HepG2 (cell line): ENCODE measurements at regions not wholly inside any gene's neighbourhood (a gene's known extent, or its start where the extent isn't known, plus 50 kb on each side); places are given as distances from the start of the nearest gene placed in this dataset.

ENCODE experiments used
- ATAC-seq: fragments of 200-7000 bp; cut with Tn5 transposase; 3 replicates; pipeline ENCODE4 v1.9.1; 2020; ENCODE audit warnings: mild to moderate bottlenecking, moderate library complexity
- BruUV-seq: library from RNA; stranded (reverse); fragments of 400-500 nt; replicated peaks from 2 replicates; lab custom pipeline; 2021; lab: Mats Ljungman, UMichigan
- CTCF ChIA-PET: fragments of 300-600 bp; formaldehyde crosslinking; extraction: SDS; loops from one replicate; lab custom pipeline; 2021; ENCODE audit warnings: low total read pairs, inconsistent platforms, low intra/inter-chr PET ratio; lab: Yijun Ruan, JAX
- POLR2A ChIA-PET: fragments of 350-600 bp; sonication (Branson Sonifier 250); formaldehyde crosslinking; loops from one replicate; lab custom pipeline; 2020; ENCODE audit warnings: antibody characterized with exemption, inconsistent platforms; lab: Yijun Ruan, JAX
- DNase-seq: peaks from one replicate; pipeline ENCODE4 v3.0.0-alpha.2; 2015; ENCODE audit warnings: low spot score
- FAIRE-seq: peaks from 3 replicates; lab custom pipeline; 2011; peaks lifted over from hg19 to GRCh38; lab: Jason Lieb, UNC
- H2AFZ ChIP-seq: one replicate; pipeline ENCODE4 v1.6.1; 2011; ENCODE audit warnings: low read length, inconsistent platforms
- H3K27ac ChIP-seq: fragments of 300-600 bp; 3 replicates; pipeline ENCODE4 v1.8.0; 2011; ENCODE audit warnings: mixed run types, mild to moderate bottlenecking, mixed read lengths, low read length, inconsistent platforms; ENCODE audit not compliant: insufficient read depth; ENCODE audit errors: extremely low read length
- H3K27me3 ChIP-seq, 2 experiments: fragments of 200-600 bp in 1 of 2; 2 replicates in 1 of 2; 3 replicates in 1 of 2; pipeline versions ENCODE4 v1.6.0 to v1.8.0; 2011; ENCODE audit warnings: low read length in 2 of 2, mild to moderate bottlenecking in 2 of 2, moderate library complexity in 2 of 2, inconsistent platforms in 1 of 2; ENCODE audit not compliant: insufficient read depth in 2 of 2, control insufficient read depth in 1 of 2
- H3K36me3 ChIP-seq, 2 experiments: fragments of 200-600 bp in 1 of 2; replicated peaks in 1 of 2; 2 replicates in 1 of 2; 3 replicates in 1 of 2; pipeline versions ENCODE4 v1.5.1 to v1.8.0; 2011; ENCODE audit warnings: low read length in 2 of 2, inconsistent platforms in 1 of 2; ENCODE audit not compliant: insufficient read depth in 2 of 2, control insufficient read depth in 1 of 2
- H3K4me1 ChIP-seq: 2 replicates; pipeline ENCODE4 v1.5.1; 2012; ENCODE audit warnings: low read length, inconsistent platforms; ENCODE audit not compliant: insufficient read depth
- H3K4me2 ChIP-seq: 2 replicates; pipeline ENCODE4 v1.6.0; 2011; ENCODE audit warnings: low read depth, low read length, inconsistent platforms
- H3K4me3 ChIP-seq, 3 experiments: fragments of 200-600 bp in 1 of 3; sonication (generic), shearing (Covaris generic) in 1 of 3; replicated peaks in 1 of 3; 2 replicates each; pipeline ENCODE4 v1.5.1; 2011 to 2016; ENCODE audit warnings: low read length in 3 of 3, inconsistent platforms in 2 of 3, low read depth in 2 of 3, mild to moderate bottlenecking in 2 of 3, control low read depth in 1 of 3, mixed read lengths in 1 of 3; ENCODE audit not compliant: insufficient read depth in 1 of 3
- H3K79me2 ChIP-seq: one replicate; pipeline ENCODE4 v1.6.1; 2011; ENCODE audit warnings: low read length, inconsistent platforms; ENCODE audit not compliant: insufficient read depth
- H3K9ac ChIP-seq: 2 replicates; pipeline ENCODE4 v1.6.0; 2011; ENCODE audit warnings: mild to moderate bottlenecking, low read depth, low read length, inconsistent platforms; ENCODE audit not compliant: insufficient read depth
- H3K9me3 ChIP-seq: 2 replicates; pipeline ENCODE4 v1.5.1; 2012; ENCODE audit warnings: mild to moderate bottlenecking, low read length
- H4K20me1 ChIP-seq: 2 replicates; pipeline ENCODE4 v1.6.0; 2011; ENCODE audit warnings: inconsistent platforms, mild to moderate bottlenecking, low read length, moderate library complexity; ENCODE audit not compliant: insufficient read depth
- HIVEP1 ChIP-seq: sonication (generic); formaldehyde crosslinking; IDR thresholded peaks from 2 replicates; pipeline ENCODE4 v1.4.0; 2020; ENCODE audit warnings: mild to moderate bottlenecking, missing genetic modification reagents
- MNT ChIP-seq: fragments of 450-650 bp; IDR thresholded peaks from 2 replicates; pipeline ENCODE4 v1.6.1; 2016
- PTBP1 ChIP-seq: fragments of 200-400 bp; formaldehyde crosslinking; IDR thresholded peaks from 2 replicates; pipeline ENCODE4 v1.6.1; 2018; ENCODE audit warnings: low read length, low read depth; ENCODE audit not compliant: poor library complexity, severe bottlenecking
- REXO4 ChIP-seq: sonication (generic); formaldehyde crosslinking; IDR thresholded peaks from 2 replicates; pipeline ENCODE4 v1.8.0; 2022; ENCODE audit warnings: missing genetic modification reagents, mild to moderate bottlenecking, borderline replicate concordance
- TP53 ChIP-seq: sonication (generic); formaldehyde crosslinking; conservative IDR thresholded peaks from 2 replicates; pipeline ENCODE4 v1.4.0; 2020; ENCODE audit warnings: missing genetic modification reagents
- ZBTB3 ChIP-seq: sonication (generic); formaldehyde crosslinking; IDR thresholded peaks from 2 replicates; pipeline ENCODE4 v1.4.0; 2020; ENCODE audit warnings: low read depth, mild to moderate bottlenecking, moderate library complexity, missing genetic modification reagents, borderline replicate concordance
- ZNF280B ChIP-seq: sonication (generic); formaldehyde crosslinking; IDR thresholded peaks from 2 replicates; pipeline ENCODE4 v1.5.0; 2020; ENCODE audit warnings: missing genetic modification reagents, mild to moderate bottlenecking, borderline replicate concordance
- ZSCAN29 ChIP-seq: sonication (generic); formaldehyde crosslinking; conservative IDR thresholded peaks from 2 replicates; pipeline ENCODE4 v1.4.0; 2020; ENCODE audit warnings: mild to moderate bottlenecking, missing genetic modification reagents
- WGBS: methylation state at CpG from one replicate; pipeline ENCODE4 v1.1.6; 2017; ENCODE audit warnings: low lambda C conversion rate; 5-methylcytosine and 5-hydroxymethylcytosine counted together
- in situ Hi-C: cut with HindIII; loops from 2 replicates; pipeline ENCODE4 v1.10.0; 2017; ENCODE audit warnings: low pct_unique_long_range_greater_than_20kb; ENCODE audit not compliant: extremely low pct_ligation_motif_present
- intact Hi-C: fragments of 100-400 bp; cut with micrococcal nuclease; formaldehyde crosslinking; loops from one replicate; pipeline ENCODE4 v1.10.0; 2022; ENCODE audit not compliant: unreplicated experiment
- TF ChIP-seq, protein P1 (sequence below): sonication (generic); formaldehyde crosslinking; IDR thresholded peaks from 2 replicates; pipeline ENCODE4 v1.9.0; 2021; ENCODE audit warnings: missing genetic modification reagents, borderline replicate concordance

GRCh38 chr18:76710646-76711520 lies 111.5 kb upstream of the ZNF236 start:
- H3K36me3 ChIP-seq = no peaks in the 10 kb centered on the region
- no peak overlapping the region for H3K9ac ChIP-seq
- peak; percentile 71 for ATAC-seq
- H2AFZ ChIP-seq = no peak overlapping the region
- WGBS = 32% methylated on average over 9 of the region's 12 CpGs
- H3K27ac ChIP-seq = no peak overlapping the region
- in situ Hi-C loops = no loop called here
- no peaks in the 10 kb centered on the region for H3K9me3 ChIP-seq
- no peak for FAIRE-seq
- H3K79me2 ChIP-seq = no peaks in the 10 kb centered on the region
- ChIA-PET POLR2A (no interaction called here), CTCF (interaction anchor here (1.4 to 1.6 kb wide), 2 partner anchors 305 to 312 kb away, joined by 4 to 15 read pairs; no protein-coding TSS in a partner anchor)
- H3K4me2 ChIP-seq = no peak overlapping the region
- TF ChIP-seq ZNF280B (CRISPR knock-in tag) (no peak), ZSCAN29 (CRISPR knock-in tag) (no peak), MNT (no peak), PTBP1 (no peak), ZBTB3 (CRISPR knock-in tag) (no peak), TP53 (CRISPR knock-in tag) (no peak), HIVEP1 (CRISPR knock-in tag) (no peak), REXO4 (no peak)
- TF ChIP-seq, protein P1, sequence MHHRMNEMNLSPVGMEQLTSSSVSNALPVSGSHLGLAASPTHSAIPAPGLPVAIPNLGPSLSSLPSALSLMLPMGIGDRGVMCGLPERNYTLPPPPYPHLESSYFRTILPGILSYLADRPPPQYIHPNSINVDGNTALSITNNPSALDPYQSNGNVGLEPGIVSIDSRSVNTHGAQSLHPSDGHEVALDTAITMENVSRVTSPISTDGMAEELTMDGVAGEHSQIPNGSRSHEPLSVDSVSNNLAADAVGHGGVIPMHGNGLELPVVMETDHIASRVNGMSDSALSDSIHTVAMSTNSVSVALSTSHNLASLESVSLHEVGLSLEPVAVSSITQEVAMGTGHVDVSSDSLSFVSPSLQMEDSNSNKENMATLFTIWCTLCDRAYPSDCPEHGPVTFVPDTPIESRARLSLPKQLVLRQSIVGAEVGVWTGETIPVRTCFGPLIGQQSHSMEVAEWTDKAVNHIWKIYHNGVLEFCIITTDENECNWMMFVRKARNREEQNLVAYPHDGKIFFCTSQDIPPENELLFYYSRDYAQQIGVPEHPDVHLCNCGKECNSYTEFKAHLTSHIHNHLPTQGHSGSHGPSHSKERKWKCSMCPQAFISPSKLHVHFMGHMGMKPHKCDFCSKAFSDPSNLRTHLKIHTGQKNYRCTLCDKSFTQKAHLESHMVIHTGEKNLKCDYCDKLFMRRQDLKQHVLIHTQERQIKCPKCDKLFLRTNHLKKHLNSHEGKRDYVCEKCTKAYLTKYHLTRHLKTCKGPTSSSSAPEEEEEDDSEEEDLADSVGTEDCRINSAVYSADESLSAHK (CRISPR knock-in tag) = no peak
- no peak for DNase-seq
- H4K20me1 ChIP-seq = no peaks in the 10 kb centered on the region
- peaks cover 4 to 52% of the 10 kb centered on the region in 2 experiments for H3K27me3 ChIP-seq
- H3K4me1 ChIP-seq = no peaks in the 10 kb centered on the region
- intact Hi-C loops = no loop called here
- no peak overlapping the region for H3K4me3 ChIP-seq
- no TSS peak for BruUV-seq
